Lung (tissue), 11 donors: ENCODE measurements at regions not wholly inside any gene's neighbourhood (a gene's known extent, or its start where the extent isn't known, plus 50 kb on each side); places are given as distances from the start of the nearest gene placed in this dataset.
"Not testable (repeated sequence)": the region's sequence is repeated elsewhere in the genome, so short reads cannot be mapped to it uniquely, and the experiment has no call there.

Experiments
- ATAC-seq: fragments of 200-7000 bp; cut with Tn5 transposase; one replicate; pipeline ENCODE4 v1.9.1; 2020; ENCODE audit warnings: moderate number of reproducible peaks; ENCODE audit not compliant: insufficient read depth, low FRiP score
- DNase-seq, 3 donors: peaks; one replicate each; pipeline ENCODE4 v3.0.0-alpha.2; 2013 to 2017
- H3K27ac ChIP-seq, 2 donors: one replicate each; pipeline ENCODE4 v1.5.1; 2013; ENCODE audit warnings: mild to moderate bottlenecking in 2 of 2, moderate library complexity in 2 of 2, control low read depth in 1 of 2, inconsistent platforms in 1 of 2, low read depth in 1 of 2, low read length in 1 of 2
- H3K27me3 ChIP-seq, 3 donors: one replicate each; pipeline ENCODE4 v1.5.1; 2013; ENCODE audit warnings: low read length in 2 of 3; ENCODE audit not compliant: control insufficient read depth in 3 of 3, insufficient read depth in 3 of 3
- H3K36me3 ChIP-seq, 4 donors: one replicate each; pipeline ENCODE4 v1.5.1; 2013; ENCODE audit warnings: low read length in 4 of 4, mild to moderate bottlenecking in 1 of 4, moderate library complexity in 1 of 4; ENCODE audit not compliant: control insufficient read depth in 4 of 4, insufficient read depth in 4 of 4
- H3K4me1 ChIP-seq, 5 donors: one replicate each; pipeline ENCODE4 v1.5.1; 2013; ENCODE audit warnings: low read length in 5 of 5, mild to moderate bottlenecking in 2 of 5, moderate library complexity in 1 of 5; ENCODE audit not compliant: control insufficient read depth in 5 of 5, insufficient read depth in 5 of 5
- H3K4me3 ChIP-seq: one replicate; pipeline ENCODE4 v1.5.1; 2013; ENCODE audit warnings: mild to moderate bottlenecking, control low read depth, moderate library complexity
- H3K9ac ChIP-seq, 2 donors: one replicate each; pipeline ENCODE4 v1.5.1; 2013; ENCODE audit warnings: low read length in 2 of 2, control low read depth in 1 of 2; ENCODE audit not compliant: insufficient read depth in 1 of 2
- H3K9me3 ChIP-seq, 4 donors: one replicate each; pipeline ENCODE4 v1.5.1; 2013; ENCODE audit warnings: low read length in 3 of 4, mild to moderate bottlenecking in 1 of 4, moderate library complexity in 1 of 4; ENCODE audit not compliant: control insufficient read depth in 4 of 4, insufficient read depth in 3 of 4
- CTCF ChIP-seq: IDR thresholded peaks from 2 replicates; pipeline ENCODE4 v1.5.1; 2012; ENCODE audit warnings: mild to moderate bottlenecking; ENCODE audit errors: control extremely low read depth, extremely low read depth
- WGBS, 2 donors: extraction: QIAGEN DNeasy Blood & Tissue Kit; methylation state at CpG; one replicate each; pipeline ENCODE4 v1.1.7; 2013; 5-methylcytosine and 5-hydroxymethylcytosine counted together
- donor health status: control.
- donor health status: control.
- donor health status: Bipolar disorder and iron deficiency.
- donor health status: healthy.
- donor health status: DM: yes; HTN: yes; CAD: no.

- H3K4me1 ChIP-seq, result no peaks in the 10 kb centered on the region
- no peak overlapping the region for H3K27ac ChIP-seq
- DNase-seq (peak in 1 of 3 donors; percentile 5), ATAC-seq (no peak)
- 60 to 81% methylated on average over 3 of the region's 3 CpGs for WGBS, 2 donors
- TF ChIP-seq CTCF, result no peak
- no peak overlapping the region for H3K4me3 ChIP-seq
- H3K27me3 ChIP-seq, result no peaks in the 10 kb centered on the region
- H3K9ac ChIP-seq, result no peak overlapping the region
- H3K36me3 ChIP-seq, result no peaks in the 10 kb centered on the region
- H3K9me3 ChIP-seq, result no peaks in the 10 kb centered on the region
Observed at GRCh38 chr4:28062562-28062961, 1201.9 kb downstream of the STIM2 start.

- no peak for TF ChIP-seq CTCF
- ATAC-seq, result no peak
- no peaks in the 10 kb centered on the region for H3K27me3 ChIP-seq
- H3K9me3 ChIP-seq, result no peaks in the 10 kb centered on the region
- DNase-seq, result no peak
- WGBS, 2 donors, result 84 to 86% methylated on average over 12 of the region's 12 CpGs
- H3K4me3 ChIP-seq, result no peak overlapping the region
- H3K4me1 ChIP-seq, result no peaks in the 10 kb centered on the region
- no peak overlapping the region for H3K27ac ChIP-seq
- H3K9ac ChIP-seq, result no peak overlapping the region
- no peaks in the 10 kb centered on the region for H3K36me3 ChIP-seq
Observed at GRCh38 chr4:28073860-28074555, 1213.4 kb downstream of the STIM2 start.

DNA sequence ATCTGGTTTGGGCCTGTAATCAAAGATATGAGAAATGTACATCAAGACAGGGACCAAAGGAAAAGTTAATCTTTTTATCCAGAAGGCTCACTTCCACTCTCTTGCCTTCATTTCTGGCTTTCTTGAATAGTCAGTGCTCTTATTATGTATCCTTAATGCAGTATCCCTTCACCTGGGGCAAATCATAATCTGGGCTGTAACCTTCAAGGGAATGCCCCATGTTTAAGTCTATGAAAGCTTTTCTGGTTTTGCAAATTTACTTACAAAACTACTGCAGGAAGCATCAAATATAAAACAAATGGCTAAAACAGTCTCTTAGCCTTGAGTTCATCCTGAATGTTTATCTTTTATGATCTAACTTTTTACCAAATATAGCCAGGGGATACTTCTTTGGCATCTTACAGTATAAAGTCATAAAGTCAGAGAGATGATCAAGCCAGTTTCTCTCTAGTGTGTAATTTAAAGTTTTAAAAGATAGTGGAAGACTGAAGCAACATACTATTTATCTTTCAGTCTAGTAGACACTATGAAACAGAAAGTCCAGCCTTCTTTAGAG lies 1214.8 kb downstream of the STIM2 start:
- Histone ChIP-seq H3K27ac (no peak overlapping the region), H3K4me3 (no peak overlapping the region), H3K27me3 (no peaks in the 10 kb centered on the region), H3K9me3 (no peaks in the 10 kb centered on the region), H3K9ac (no peak overlapping the region), H3K4me1 (no peaks in the 10 kb centered on the region), H3K36me3 (no peaks in the 10 kb centered on the region)
- DNase-seq (no peak), ATAC-seq (no peak)
- TF ChIP-seq CTCF, result no peak

- H3K4me3 ChIP-seq, H3K9me3 ChIP-seq, ATAC-seq, DNase-seq, H3K27me3 ChIP-seq, H3K9ac ChIP-seq, H3K4me1 ChIP-seq, H3K36me3 ChIP-seq, H3K27ac ChIP-seq: not testable (repeated sequence)
- 72 to 88% methylated on average over 9 of the region's 9 CpGs for WGBS, 2 donors
Observed at GRCh38 chr4:28077203-28077602, 1216.6 kb downstream of the STIM2 start.
